Colonic mucosa (tissue), 4 donors: ENCODE measurements at regions not wholly inside any gene's neighbourhood (a gene's known extent, or its start where the extent isn't known, plus 50 kb on each side); places are given as distances from the start of the nearest gene placed in this dataset.

Experiments used
- DNase-seq: peaks from one replicate; pipeline ENCODE4 v3.0.0-alpha.2; 2020
- H3K27ac ChIP-seq: fragments of 200-600 bp; one replicate; pipeline ENCODE4 v1.8.0; 2021
- H3K27me3 ChIP-seq: fragments of 200-600 bp; one replicate; pipeline ENCODE4 v1.8.0; 2021
- H3K36me3 ChIP-seq: fragments of 200-600 bp; one replicate; pipeline ENCODE4 v1.8.0; 2021
- H3K4me1 ChIP-seq: fragments of 200-600 bp; one replicate; pipeline ENCODE4 v1.8.0; 2021; ENCODE audit warnings: mild to moderate bottlenecking
- H3K4me3 ChIP-seq: fragments of 200-600 bp; one replicate; pipeline ENCODE4 v1.8.0; 2021
- H3K9ac ChIP-seq, 2 donors: one replicate each; pipeline ENCODE4 v1.7.0; 2013; ENCODE audit warnings: control low read depth in 2 of 2, low read depth in 2 of 2, low read length in 2 of 2
- H3K9me3 ChIP-seq: fragments of 200-600 bp; one replicate; pipeline ENCODE4 v1.8.0; 2021
- intact Hi-C: fragments of 100-400 bp; cut with DNase I; formaldehyde crosslinking; loops from one replicate; pipeline ENCODE4 v1.14.1; 2022
- TF ChIP-seq, protein P1 (sequence below): fragments of 200-600 bp; IDR thresholded peaks from one replicate; pipeline ENCODE4 v1.8.0; 2022; ENCODE audit warnings: antibody characterized with exemption, mild to moderate bottlenecking
- donor health status: healthy.
- donor health status: DM: no; HTN: no; CAD: no.
- donor health status: DM: no; HTN: no; CAD: no.

DNA sequence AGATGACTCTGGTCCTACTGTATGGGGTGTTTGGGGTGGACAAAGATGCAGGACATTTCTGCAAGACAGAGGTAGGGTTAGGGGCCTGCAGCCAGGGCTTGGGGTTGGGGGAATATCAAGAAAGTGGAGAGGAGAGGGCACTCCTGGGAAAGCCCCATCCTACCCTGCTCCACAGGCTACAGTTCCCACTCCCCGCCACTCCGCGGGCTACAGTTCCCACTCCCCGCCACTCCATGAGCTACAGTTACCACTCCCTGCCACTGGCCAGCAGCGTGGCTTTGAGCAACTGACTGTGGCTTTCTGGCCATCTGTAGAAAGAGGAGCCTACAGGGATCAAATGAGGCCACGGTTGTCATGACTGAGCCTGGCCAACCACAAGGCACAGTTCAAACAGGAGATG, 93.8 kb upstream of the GRIK3 start:
- Histone ChIP-seq H3K9ac (no peak overlapping the region), H3K4me1 (no peaks in the 10 kb centered on the region), H3K9me3 (no peaks in the 10 kb centered on the region), H3K4me3 (no peak overlapping the region), H3K27ac (no peak overlapping the region), H3K27me3 (no peaks in the 10 kb centered on the region), H3K36me3 (no peaks in the 10 kb centered on the region)
- TF ChIP-seq, protein P1, sequence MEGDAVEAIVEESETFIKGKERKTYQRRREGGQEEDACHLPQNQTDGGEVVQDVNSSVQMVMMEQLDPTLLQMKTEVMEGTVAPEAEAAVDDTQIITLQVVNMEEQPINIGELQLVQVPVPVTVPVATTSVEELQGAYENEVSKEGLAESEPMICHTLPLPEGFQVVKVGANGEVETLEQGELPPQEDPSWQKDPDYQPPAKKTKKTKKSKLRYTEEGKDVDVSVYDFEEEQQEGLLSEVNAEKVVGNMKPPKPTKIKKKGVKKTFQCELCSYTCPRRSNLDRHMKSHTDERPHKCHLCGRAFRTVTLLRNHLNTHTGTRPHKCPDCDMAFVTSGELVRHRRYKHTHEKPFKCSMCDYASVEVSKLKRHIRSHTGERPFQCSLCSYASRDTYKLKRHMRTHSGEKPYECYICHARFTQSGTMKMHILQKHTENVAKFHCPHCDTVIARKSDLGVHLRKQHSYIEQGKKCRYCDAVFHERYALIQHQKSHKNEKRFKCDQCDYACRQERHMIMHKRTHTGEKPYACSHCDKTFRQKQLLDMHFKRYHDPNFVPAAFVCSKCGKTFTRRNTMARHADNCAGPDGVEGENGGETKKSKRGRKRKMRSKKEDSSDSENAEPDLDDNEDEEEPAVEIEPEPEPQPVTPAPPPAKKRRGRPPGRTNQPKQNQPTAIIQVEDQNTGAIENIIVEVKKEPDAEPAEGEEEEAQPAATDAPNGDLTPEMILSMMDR: no peak
- intact Hi-C loops: no loop called here
- no peak for DNase-seq

DNA sequence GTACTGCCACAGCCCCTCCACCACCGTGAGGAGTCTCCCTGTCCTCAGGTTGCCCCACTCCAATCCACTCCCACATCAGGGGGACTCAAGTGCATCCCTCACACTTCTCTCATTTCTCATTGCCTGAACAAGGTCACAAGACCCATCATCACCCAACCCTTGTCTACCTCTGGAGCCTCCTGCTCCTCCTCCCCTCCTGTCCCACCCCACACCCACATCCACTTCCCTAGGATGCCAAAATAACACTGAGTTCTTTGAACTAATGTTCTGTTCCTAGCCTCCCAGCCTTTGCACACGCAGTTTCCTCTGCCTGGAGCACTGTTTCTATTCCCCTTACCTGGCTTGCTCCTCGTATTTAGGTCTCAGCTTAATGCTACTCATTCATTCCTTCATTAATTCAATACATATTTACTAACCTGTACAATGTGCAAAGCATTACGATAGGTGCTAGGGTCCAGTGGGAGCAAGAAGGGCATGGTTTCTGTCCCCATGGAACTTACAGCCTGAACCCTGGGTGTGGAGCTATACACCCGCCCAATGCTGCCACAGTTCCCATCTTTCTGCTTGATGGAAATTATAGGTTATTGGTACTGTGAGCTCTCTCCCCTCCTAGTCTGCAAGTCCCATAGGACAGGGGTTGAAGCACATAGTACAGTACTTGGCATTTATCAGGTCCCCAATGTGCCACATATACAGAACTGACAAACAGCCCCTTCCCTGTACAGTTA, 96.1 kb upstream of the GRIK3 start:
- TF ChIP-seq, protein P1: no peak
- DNase-seq: no peak
- H3K9me3 ChIP-seq: no peaks in the 10 kb centered on the region
- no peak overlapping the region for H3K27ac ChIP-seq
- no peak overlapping the region for H3K4me3 ChIP-seq
- H3K4me1 ChIP-seq: no peaks in the 10 kb centered on the region
- no peaks in the 10 kb centered on the region for H3K36me3 ChIP-seq
- no peak overlapping the region for H3K9ac ChIP-seq
- no peaks in the 10 kb centered on the region for H3K27me3 ChIP-seq
- intact Hi-C loops: no loop called here

DNA sequence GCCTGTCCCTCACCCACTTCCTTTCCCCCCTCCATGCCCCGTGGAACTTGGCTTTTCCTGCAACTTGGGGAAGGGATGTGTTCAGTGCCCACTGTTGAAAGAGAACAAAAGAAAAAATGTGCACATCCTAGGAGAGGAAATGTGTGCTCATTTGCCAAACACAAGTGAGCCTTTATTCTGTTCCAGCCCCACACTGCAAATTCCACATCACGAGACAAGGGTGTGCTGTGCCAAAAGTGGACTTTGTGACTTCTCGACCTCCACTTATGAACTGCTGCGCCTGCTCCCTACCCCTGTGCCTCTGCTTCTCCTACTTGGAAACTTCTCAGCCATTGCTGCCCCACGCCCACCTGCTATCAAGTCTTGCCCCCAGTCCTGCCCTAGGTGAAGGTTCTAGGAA, 97.0 kb upstream of the GRIK3 start:
- Histone ChIP-seq H3K9ac (no peak overlapping the region), H3K9me3 (no peaks in the 10 kb centered on the region), H3K36me3 (no peaks in the 10 kb centered on the region), H3K27me3 (no peaks in the 10 kb centered on the region), H3K4me3 (no peak overlapping the region), H3K27ac (no peak overlapping the region), H3K4me1 (no peaks in the 10 kb centered on the region)
- DNase-seq: no peak
- intact Hi-C loops: no loop called here
- TF ChIP-seq, protein P1: no peak

DNA sequence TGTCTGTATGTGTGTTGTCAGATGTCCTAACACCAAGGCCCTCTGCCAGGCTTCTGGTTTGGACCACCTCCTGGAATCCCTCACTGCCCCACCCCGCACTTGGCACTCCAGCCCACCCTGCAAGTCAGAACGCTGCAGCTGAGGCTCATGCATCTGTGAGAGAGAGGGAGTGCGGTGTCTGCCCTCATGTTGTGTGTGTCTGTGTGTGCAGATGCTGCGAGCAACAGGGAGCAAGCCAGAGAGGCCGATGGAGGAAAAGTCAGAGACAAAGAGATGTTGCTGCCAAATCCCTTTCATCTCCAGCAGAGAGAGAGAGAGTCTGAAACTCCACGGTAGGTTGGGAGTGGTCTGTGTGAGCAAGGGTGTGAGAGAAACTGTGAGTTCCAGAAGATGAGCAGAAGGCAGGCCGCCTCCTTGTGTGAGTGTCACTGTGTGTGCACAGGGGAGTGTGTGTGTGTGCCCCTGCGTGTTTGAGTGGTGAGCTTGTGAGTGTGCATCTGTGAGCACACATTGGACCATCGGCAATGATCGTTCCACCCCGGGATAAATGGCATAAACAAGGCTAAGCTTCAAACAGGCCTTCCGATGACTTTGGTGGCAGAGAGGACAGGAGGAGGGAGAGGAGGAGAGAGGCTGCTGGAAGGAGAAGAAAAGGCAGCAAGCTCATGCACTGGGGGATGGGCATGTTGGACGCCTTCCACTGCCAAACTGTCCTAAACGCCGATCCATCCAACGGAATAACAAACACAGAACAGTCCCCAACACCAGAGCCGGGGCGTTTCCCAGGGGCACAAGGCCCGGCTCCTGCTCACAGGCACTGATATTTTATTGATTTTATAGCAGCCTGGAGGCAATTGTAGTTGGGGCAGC, 99.2 kb upstream of the GRIK3 start:
- H3K4me3 ChIP-seq: no peak overlapping the region
- intact Hi-C loops: no loop called here
- H3K9me3 ChIP-seq: no peaks in the 10 kb centered on the region
- no peaks in the 10 kb centered on the region for H3K4me1 ChIP-seq
- no peaks in the 10 kb centered on the region for H3K36me3 ChIP-seq
- no peak overlapping the region for H3K9ac ChIP-seq
- no peaks in the 10 kb centered on the region for H3K27me3 ChIP-seq
- no peak overlapping the region for H3K27ac ChIP-seq
- DNase-seq: no peak
- TF ChIP-seq, protein P1: no peak

DNA sequence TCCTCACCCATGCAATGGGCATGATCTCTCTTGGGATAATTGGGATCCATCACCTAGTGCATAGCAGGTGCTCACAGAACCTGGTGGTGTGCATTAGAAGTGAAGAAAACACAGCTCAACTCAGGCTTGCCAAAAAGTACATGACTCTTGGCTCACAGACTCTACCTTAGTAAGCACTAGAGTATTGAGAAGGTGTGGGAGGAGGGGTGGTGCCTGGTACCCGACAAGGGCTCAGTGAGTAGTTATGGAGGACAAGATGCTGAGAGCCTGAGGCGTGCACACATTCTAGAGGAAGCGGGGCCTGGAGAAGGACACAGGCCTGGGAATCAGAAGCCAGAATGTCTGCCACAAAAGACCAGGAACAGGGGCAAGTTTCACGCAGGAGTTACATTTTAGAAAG, 100.3 kb upstream of the GRIK3 start:
- Histone ChIP-seq H3K9me3 (no peaks in the 10 kb centered on the region), H3K36me3 (no peaks in the 10 kb centered on the region), H3K4me1 (no peaks in the 10 kb centered on the region), H3K27me3 (no peaks in the 10 kb centered on the region), H3K4me3 (no peak overlapping the region), H3K9ac (no peak overlapping the region), H3K27ac (no peak overlapping the region)
- TF ChIP-seq, protein P1: no peak
- intact Hi-C loops: no loop called here
- no peak for DNase-seq
